WTC11 (cell line): ENCODE measurements at regions not wholly inside any gene's neighbourhood (a gene's known extent, or its start where the extent isn't known, plus 50 kb on each side); places are given as distances from the start of the nearest gene placed in this dataset.

Experiments
- ATAC-seq: fragments of 200-7000 bp; cut with Tn5 transposase; 2 replicates; pipeline ENCODE4 v1.10.0; 2021; ENCODE audit warnings: mild to moderate bottlenecking, moderate library complexity
- CTCF ChIA-PET: fragments of 300-600 bp; sonication (Branson Sonifier 250); formaldehyde crosslinking; loops from one replicate; lab custom pipeline; 2021; ENCODE audit warnings: antibody characterized with exemption; lab: Charles Lee
- POLR2A ChIA-PET: fragments of 350-600 bp; sonication (Branson Sonifier 250); formaldehyde crosslinking; loops from one replicate; lab custom pipeline; 2021; ENCODE audit warnings: antibody characterized with exemption; lab: Charles Lee
- DNase-seq: peaks from one replicate; pipeline ENCODE4 v3.0.0; 2021; ENCODE audit warnings: low spot score
- H3K27ac Mint-ChIP-seq: 2 replicates; pipeline ENCODE4 v1.8.0; 2021; ENCODE audit warnings: mixed read lengths
- H3K27me3 Mint-ChIP-seq: 2 replicates; pipeline ENCODE4 v1.8.0; 2021; ENCODE audit warnings: low read depth, mild to moderate bottlenecking, moderate library complexity, mixed read lengths
- H3K36me3 Mint-ChIP-seq: 2 replicates; pipeline ENCODE4 v1.8.0; 2021; ENCODE audit warnings: mixed read lengths
- H3K4me1 Mint-ChIP-seq: 2 replicates; pipeline ENCODE4 v1.8.0; 2022; ENCODE audit warnings: mixed read lengths
- H3K4me3 Mint-ChIP-seq: 2 replicates; pipeline ENCODE4 v1.8.0; 2021; ENCODE audit warnings: mild to moderate bottlenecking, moderate library complexity, mixed read lengths
- H3K9me3 Mint-ChIP-seq: 2 replicates; pipeline ENCODE4 v1.8.0; 2021; ENCODE audit warnings: mixed read lengths
- AR ChIP-seq: fragments of 250-450 bp; sonication (Bioruptor Pico); IDR thresholded peaks from 2 replicates; pipeline ENCODE4 v1.9.0; 2021; ENCODE audit warnings: mild to moderate bottlenecking
- ATF6 ChIP-seq: sonication (generic); formaldehyde crosslinking; IDR thresholded peaks from 2 replicates; pipeline ENCODE4 v1.8.1; 2023; ENCODE audit warnings: mild to moderate bottlenecking, missing genetic modification reagents
- CREM ChIP-seq: sonication (generic); formaldehyde crosslinking; IDR thresholded peaks from 2 replicates; pipeline ENCODE4 v1.8.1; 2022; ENCODE audit warnings: mild to moderate bottlenecking, missing genetic modification reagents, moderate library complexity
- CTCF ChIP-seq: fragments of 200-600 bp; IDR thresholded peaks from 2 replicates; pipeline ENCODE4 v1.8.0; 2022; ENCODE audit warnings: antibody characterized with exemption
- E2F1 ChIP-seq: sonication (generic); formaldehyde crosslinking; IDR thresholded peaks from 2 replicates; pipeline ENCODE4 v1.8.0; 2022; ENCODE audit warnings: mild to moderate bottlenecking, missing genetic modification reagents
- E2F5 ChIP-seq: sonication (generic); formaldehyde crosslinking; IDR thresholded peaks from 2 replicates; pipeline ENCODE4 v1.8.1; 2022; ENCODE audit warnings: mild to moderate bottlenecking, moderate library complexity, missing genetic modification reagents
- EMX1 ChIP-seq: fragments of 250-450 bp; sonication (Bioruptor Pico); IDR thresholded peaks from 2 replicates; pipeline ENCODE4 v1.8.0; 2021; ENCODE audit warnings: mild to moderate bottlenecking
- ERG ChIP-seq: fragments of 250-450 bp; sonication (Bioruptor Pico); IDR thresholded peaks from 2 replicates; pipeline ENCODE4 v1.8.0; 2021; ENCODE audit warnings: mild to moderate bottlenecking
- GRHL2 ChIP-seq: fragments of 250-450 bp; sonication (Bioruptor Pico); IDR thresholded peaks from 2 replicates; pipeline ENCODE4 v1.8.0; 2022; ENCODE audit warnings: mild to moderate bottlenecking, moderate library complexity; ENCODE audit not compliant: insufficient replicate concordance, severe bottlenecking
- HMGA2 ChIP-seq: fragments of 250-450 bp; sonication (Bioruptor Pico); IDR thresholded peaks from 2 replicates; pipeline ENCODE4 v1.4.0; 2021; ENCODE audit warnings: mild to moderate bottlenecking, moderate library complexity
- JUN ChIP-seq: sonication (generic); formaldehyde crosslinking; IDR thresholded peaks from 2 replicates; pipeline ENCODE4 v1.8.0; 2023; ENCODE audit warnings: mild to moderate bottlenecking, missing genetic modification reagents
- MLX ChIP-seq: sonication (generic); formaldehyde crosslinking; IDR thresholded peaks from 2 replicates; pipeline ENCODE4 v1.8.1; 2023; ENCODE audit warnings: mild to moderate bottlenecking, missing genetic modification reagents, moderate library complexity
- NFYB ChIP-seq: sonication (generic); formaldehyde crosslinking; conservative IDR thresholded peaks from 2 replicates; pipeline ENCODE4 v1.8.0; 2022; ENCODE audit warnings: low read depth, missing genetic modification reagents
- STAT6 ChIP-seq: sonication (generic); formaldehyde crosslinking; conservative IDR thresholded peaks from 2 replicates; pipeline ENCODE4 v1.8.1; 2023; ENCODE audit warnings: mild to moderate bottlenecking, low read depth, missing genetic modification reagents, moderate library complexity
- USF1 ChIP-seq: sonication (generic); formaldehyde crosslinking; IDR thresholded peaks from 2 replicates; pipeline ENCODE4 v1.8.0; 2022; ENCODE audit warnings: mild to moderate bottlenecking, missing genetic modification reagents
- ZNF138 ChIP-seq: sonication (generic); formaldehyde crosslinking; conservative IDR thresholded peaks from 2 replicates; pipeline ENCODE4 v1.8.1; 2022; ENCODE audit warnings: mild to moderate bottlenecking, moderate library complexity, missing genetic modification reagents
- ZNF219 ChIP-seq: sonication (generic); formaldehyde crosslinking; IDR thresholded peaks from 2 replicates; pipeline ENCODE4 v1.8.0; 2023; ENCODE audit warnings: missing genetic modification reagents, mild to moderate bottlenecking, borderline replicate concordance
- ZNF425 ChIP-seq: fragments of 250-450 bp; sonication (Bioruptor Pico); conservative IDR thresholded peaks from 2 replicates; pipeline ENCODE4 v1.9.0; 2021; ENCODE audit warnings: mild to moderate bottlenecking
- ZNF671 ChIP-seq: fragments of 250-450 bp; sonication (Bioruptor Pico); IDR thresholded peaks from 2 replicates; pipeline ENCODE4 v1.8.0; 2021; ENCODE audit warnings: mild to moderate bottlenecking

GRCh38 chr2:145666552-145666951 lies 1146.6 kb upstream of the ZEB2 start:
- Mint-ChIP-seq H3K4me3 (no peak overlapping the region), H3K9me3 (peaks cover 4% of the 10 kb centered on the region), H3K27ac (no peak overlapping the region), H3K4me1 (peaks cover 35% of the 10 kb centered on the region), H3K27me3 (no peaks in the 10 kb centered on the region), H3K36me3 (no peaks in the 10 kb centered on the region)
- CTCF ChIA-PET: no interaction called here
- TF ChIP-seq AR (CRISPR knock-in tag) (no peak), GRHL2 (no peak), ZNF671 (CRISPR knock-in tag) (no peak), ZNF425 (CRISPR knock-in tag) (no peak), HMGA2 (CRISPR knock-in tag) (no peak), NFYB (CRISPR knock-in tag) (no peak), EMX1 (no peak), ZNF219 (CRISPR knock-in tag) (no peak), ERG (CRISPR knock-in tag) (no peak), JUN (CRISPR knock-in tag) (no peak)
- no peak for DNase-seq
- POLR2A ChIA-PET: no interaction called here
- no peak for ATAC-seq

- Mint-ChIP-seq H3K27ac (no peak overlapping the region), H3K36me3 (no peaks in the 10 kb centered on the region), H3K27me3 (no peaks in the 10 kb centered on the region), H3K4me1 (no peaks in the 10 kb centered on the region), H3K9me3 (no peaks in the 10 kb centered on the region), H3K4me3 (no peak overlapping the region)
- DNase-seq (no peak), ATAC-seq (no peak)
- ChIA-PET POLR2A (no interaction called here), CTCF (no interaction called here)
- TF ChIP-seq ZNF671 (CRISPR knock-in tag) (no peak), E2F5 (CRISPR knock-in tag) (no peak), ZNF138 (CRISPR knock-in tag) (no peak), ATF6 (CRISPR knock-in tag) (no peak), STAT6 (CRISPR knock-in tag) (no peak), EMX1 (no peak), CTCF (no peak), MLX (CRISPR knock-in tag) (no peak), E2F1 (CRISPR knock-in tag) (no peak), USF1 (CRISPR knock-in tag) (no peak), CREM (no peak)
Observed at GRCh38 chr2:145657265-145657664, 1137.3 kb upstream of the ZEB2 start.
